ENCODE measurements at regions not wholly inside any gene's neighbourhood (a gene's known extent, or its start where the extent isn't known, plus 50 kb on each side); places are given as distances from the start of the nearest gene placed in this dataset.

- no peak overlapping the region for H3K9ac ChIP-seq (replicated peaks; ENCODE audit: extremely low read depth, insufficient read depth, low read length)
- H4K20me1 ChIP-seq (replicated peaks; ENCODE audit: control insufficient read depth, extremely low read depth, insufficient read depth, low read length): no peaks in the 10 kb centered on the region
- no peak overlapping the region for H2AFZ ChIP-seq (ENCODE audit: low read depth, low read length)
- POLR2A ChIA-PET: no interaction called here
- TF ChIP-seq MAX (IDR thresholded peaks at IDR 0.05; ENCODE audit: insufficient read depth, insufficient read length): no peak
- no peak for TF ChIP-seq FOS (IDR thresholded peaks at IDR 0.05; ENCODE audit: borderline replicate concordance, insufficient read depth, low read length)
- TF ChIP-seq POLR2AphosphoS5 (IDR thresholded peaks at IDR 0.05; ENCODE audit: insufficient read depth, low read depth, low read length): no peak
- no peak for TF ChIP-seq GATA2 (IDR thresholded peaks at IDR 0.05; ENCODE audit: insufficient read depth, insufficient read length, low read depth, low read length)
- TF ChIP-seq MYC (IDR thresholded peaks at IDR 0.05; ENCODE audit: low read depth, low read length): no peak
- TF ChIP-seq JUN (IDR thresholded peaks at IDR 0.05; ENCODE audit: borderline replicate concordance, insufficient read depth, insufficient read length, low read depth): no peak
- TF ChIP-seq POLR2A (IDR thresholded peaks at IDR 0.05; ENCODE audit: low read depth, low read length): no peak
- TF ChIP-seq EZH2 (IDR thresholded peaks at IDR 0.05; ENCODE audit: borderline replicate concordance, low read depth, low read length, severe bottlenecking): no peak
- TF ChIP-seq CTCF (IDR thresholded peaks at IDR 0.05; ENCODE audit: extremely low read depth in 1 of 2, insufficient read depth in 1 of 2, low read depth in 1 of 2, low read length in 2 of 2): no peak
- H3K27me3 ChIP-seq (ENCODE audit: control insufficient read depth in 2 of 2, insufficient read depth in 2 of 2, low read length in 2 of 2): no peaks in the 10 kb centered on the region
- no peaks in the 10 kb centered on the region for H3K36me3 ChIP-seq (ENCODE audit: control insufficient read depth in 2 of 2, extremely low read depth in 1 of 2, insufficient read depth in 2 of 2, low read length in 2 of 2)
- intact Hi-C loops (cut with micrococcal nuclease): no loop called here
- dilution Hi-C loops (cut with MboI; ENCODE audit: extremely low pct_ligation_motif_present, low sequenced_read_pairs): no loop called here
- H3K9me3 ChIP-seq (replicated peaks; ENCODE audit: control insufficient read depth, insufficient read depth, low read length): no peaks in the 10 kb centered on the region
- no TSS peak for BruUV-seq (replicated peaks)
- H3K79me2 ChIP-seq (ENCODE audit: control insufficient read depth, insufficient read depth, low read length): no peaks in the 10 kb centered on the region
- no peak for DNase-seq (ENCODE audit: low read depth, low spot score)
- H3K4me2 ChIP-seq (ENCODE audit: insufficient read depth, low read length): no peak overlapping the region
- H3K27ac ChIP-seq (ENCODE audit: insufficient read depth, low read depth, low read length): no peak overlapping the region
- CTCF ChIA-PET: no interaction called here
- no peaks in the 10 kb centered on the region for H3K4me1 ChIP-seq (ENCODE audit: control insufficient read depth, extremely low read depth, insufficient read depth, low read length)
- no peaks in the 10 kb centered on the region for H3K9me1 ChIP-seq (replicated peaks; ENCODE audit: control insufficient read depth, extremely low read depth, insufficient read depth, low read length)
- FAIRE-seq: no peak
- no peak overlapping the region for H3K4me3 ChIP-seq (replicated peaks in 1 of 3; ENCODE audit: insufficient read depth in 1 of 3, low read depth in 1 of 3, low read length in 3 of 3)
Measured at GRCh38 chr4:66649236-66649635, 896.1 kb downstream of the CENPC start.

Data from endothelial cell of umbilical vein (primary cell).